Vagina (tissue), 2 donors: ENCODE measurements at regions not wholly inside any gene's neighbourhood (a gene's known extent, or its start where the extent isn't known, plus 50 kb on each side); places are given as distances from the start of the nearest gene placed in this dataset.

ENCODE experiments used
- CTCF ChIP-seq, 3 experiments: fragments of 450-650 bp in 2 of 3; fragments of 200-600 bp in 1 of 3; sonication (generic) in 1 of 3; IDR thresholded peaks; one replicate each; pipeline ENCODE4 v1.5.1; 2017 to 2019; ENCODE audit warnings: antibody characterized with exemption in 3 of 3, mild to moderate bottlenecking in 2 of 3, moderate library complexity in 2 of 3
- POLR2A ChIP-seq, 2 donors: fragments of 450-650 bp; IDR thresholded peaks; one replicate each; pipeline ENCODE4 v1.6.1; 2017; ENCODE audit warnings: antibody characterized with exemption in 2 of 2, mild to moderate bottlenecking in 2 of 2, moderate library complexity in 2 of 2
- POLR2AphosphoS5 ChIP-seq, 2 donors: sonication (generic); formaldehyde crosslinking; IDR thresholded peaks; one replicate each; pipeline ENCODE4 v1.9.0; 2017; ENCODE audit warnings: antibody characterized with exemption in 2 of 2, mild to moderate bottlenecking in 2 of 2, low read depth in 1 of 2; ENCODE audit not compliant: insufficient read depth in 1 of 2

- TF ChIP-seq CTCF (IDR thresholded peaks at IDR 0.05) (no peak), POLR2AphosphoS5 (IDR thresholded peaks at IDR 0.05; ENCODE audit: insufficient read depth in 1 of 2, low read depth in 1 of 2) (no peak), POLR2A (IDR thresholded peaks at IDR 0.05) (no peak)
Measured at GRCh38 chr7:13496976-13497375, 492.5 kb downstream of the ETV1 start.
